Omental fat pad (tissue), 3 donors: ENCODE measurements at regions not wholly inside any gene's neighbourhood (a gene's known extent, or its start where the extent isn't known, plus 50 kb on each side); places are given as distances from the start of the nearest gene placed in this dataset.
"Not testable (repeated sequence)": the region's sequence is repeated elsewhere in the genome, so short reads cannot be mapped to it uniquely, and the experiment has no call there.

Experiments
- ATAC-seq: fragments of 150-250 bp; one replicate; pipeline ENCODE4 v1.9.1; 2016; ENCODE audit warnings: mild to moderate bottlenecking, moderate library complexity; ENCODE audit not compliant: low FRiP score
- DNase-seq: peaks from one replicate; pipeline ENCODE4 v3.0.0-alpha.2; 2019; ENCODE audit warnings: low spot score
- TF ChIP-seq, protein P1 (sequence below), 3 donors: fragments of 450-650 bp; IDR thresholded peaks; one replicate each; pipeline ENCODE4 v1.5.1; 2016 to 2017; ENCODE audit warnings: antibody characterized with exemption in 3 of 3, mild to moderate bottlenecking in 3 of 3, moderate library complexity in 2 of 3

- DNase-seq, result no peak
- no peak for ATAC-seq
- TF ChIP-seq, protein P1, sequence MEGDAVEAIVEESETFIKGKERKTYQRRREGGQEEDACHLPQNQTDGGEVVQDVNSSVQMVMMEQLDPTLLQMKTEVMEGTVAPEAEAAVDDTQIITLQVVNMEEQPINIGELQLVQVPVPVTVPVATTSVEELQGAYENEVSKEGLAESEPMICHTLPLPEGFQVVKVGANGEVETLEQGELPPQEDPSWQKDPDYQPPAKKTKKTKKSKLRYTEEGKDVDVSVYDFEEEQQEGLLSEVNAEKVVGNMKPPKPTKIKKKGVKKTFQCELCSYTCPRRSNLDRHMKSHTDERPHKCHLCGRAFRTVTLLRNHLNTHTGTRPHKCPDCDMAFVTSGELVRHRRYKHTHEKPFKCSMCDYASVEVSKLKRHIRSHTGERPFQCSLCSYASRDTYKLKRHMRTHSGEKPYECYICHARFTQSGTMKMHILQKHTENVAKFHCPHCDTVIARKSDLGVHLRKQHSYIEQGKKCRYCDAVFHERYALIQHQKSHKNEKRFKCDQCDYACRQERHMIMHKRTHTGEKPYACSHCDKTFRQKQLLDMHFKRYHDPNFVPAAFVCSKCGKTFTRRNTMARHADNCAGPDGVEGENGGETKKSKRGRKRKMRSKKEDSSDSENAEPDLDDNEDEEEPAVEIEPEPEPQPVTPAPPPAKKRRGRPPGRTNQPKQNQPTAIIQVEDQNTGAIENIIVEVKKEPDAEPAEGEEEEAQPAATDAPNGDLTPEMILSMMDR (IDR thresholded peaks at IDR 0.05), result no peak
Measured at GRCh38 chr14:34277191-34277590, 184.8 kb downstream of the SPTSSA start.

DNA sequence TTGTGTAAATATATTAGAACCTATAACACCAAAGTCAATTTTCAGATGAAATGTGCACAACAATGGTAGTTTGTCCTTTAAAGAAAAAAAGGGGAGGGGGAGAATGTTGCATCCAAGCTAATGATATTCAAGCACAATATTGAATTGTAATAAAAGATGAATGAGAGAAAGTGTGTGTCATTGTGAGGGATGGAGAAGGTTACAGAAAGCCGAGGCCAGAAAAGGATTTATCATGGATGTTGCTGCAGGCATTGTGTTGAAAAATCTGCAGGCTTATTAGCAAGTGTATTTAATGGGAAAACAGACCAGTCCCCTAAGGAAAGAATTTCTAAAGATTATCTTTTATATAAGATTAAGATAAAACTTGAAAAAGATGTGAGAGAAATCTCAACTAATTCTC lies 186.5 kb downstream of the SPTSSA start:
- ATAC-seq (no peak), DNase-seq (no peak)
- TF ChIP-seq, protein P1 (IDR thresholded peaks at IDR 0.05), result no peak

- DNase-seq (no peak), ATAC-seq (peak; percentile 61)
- TF ChIP-seq, protein P1 (IDR thresholded peaks at IDR 0.05), result no peak
Measured at GRCh38 chr14:34275078-34275477, 187.0 kb downstream of the SPTSSA start.

DNA sequence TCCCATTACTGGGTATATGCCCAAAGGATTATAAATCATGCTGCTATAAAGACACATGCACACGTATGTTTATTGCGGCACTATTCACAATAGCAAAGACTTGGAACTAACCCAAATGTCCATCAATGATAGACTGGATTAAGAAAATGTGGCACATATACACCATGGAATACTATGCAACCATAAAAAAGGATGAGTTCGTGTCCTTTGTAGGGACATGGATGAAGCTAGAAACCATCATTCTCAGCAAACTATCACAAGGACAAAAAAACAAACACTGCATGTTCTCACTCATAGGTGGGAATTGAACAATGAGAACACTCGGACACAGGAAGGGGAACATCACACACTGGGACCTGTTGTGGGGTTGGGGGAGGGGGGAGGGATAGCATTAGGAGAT lies 188.3 kb downstream of the SPTSSA start:
- not testable (repeated sequence) for ATAC-seq, DNase-seq

- ATAC-seq (peak; percentile 92), DNase-seq (no peak)
- TF ChIP-seq, protein P1 (IDR thresholded peaks at IDR 0.05), result no peak
Measured at GRCh38 chr14:34270361-34270760, 191.7 kb downstream of the SPTSSA start.

- TF ChIP-seq, protein P1 (IDR thresholded peaks at IDR 0.05), result no peak
- DNase-seq (no peak), ATAC-seq (no peak)
Measured at GRCh38 chr14:34266344-34266743, 195.7 kb downstream of the SPTSSA start.

DNA sequence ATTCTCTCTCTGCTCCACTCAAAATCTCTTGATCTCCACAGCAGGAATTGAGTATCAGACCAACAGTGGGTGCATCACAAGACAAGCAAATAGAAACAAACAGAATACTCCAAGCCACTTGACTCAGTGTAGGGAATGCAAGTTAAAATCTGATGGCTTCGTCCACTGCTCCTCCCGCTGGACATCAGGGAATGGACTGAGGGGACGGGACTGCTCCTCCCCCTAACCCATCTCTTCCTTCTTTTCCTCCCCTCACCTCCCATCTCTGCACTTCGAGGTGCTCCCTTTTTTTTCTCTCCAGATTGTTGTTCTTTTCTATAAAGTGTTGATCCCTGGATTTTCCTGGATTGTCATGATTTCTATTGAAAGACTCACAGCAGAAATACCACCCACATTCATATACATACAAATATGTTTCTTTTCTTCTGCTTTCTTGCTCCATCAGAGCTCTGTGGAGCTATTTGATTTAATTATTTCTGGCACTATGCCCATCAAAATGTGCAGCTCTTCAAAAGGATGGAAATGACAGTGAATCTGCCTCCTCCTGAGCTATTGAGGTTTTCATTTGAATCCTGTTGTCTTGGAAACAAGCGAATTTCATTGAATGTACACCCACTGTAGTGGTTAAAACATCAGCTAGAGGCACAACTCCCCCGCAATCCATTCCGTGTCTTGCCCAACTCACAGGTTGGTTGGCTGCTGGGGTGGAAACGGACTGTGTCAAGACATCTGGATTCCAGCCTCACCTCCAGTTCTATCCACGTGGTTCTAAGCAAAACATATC lies 199.7 kb downstream of the SPTSSA start:
- ATAC-seq, result peak; percentile 13
- DNase-seq, result no peak
- TF ChIP-seq, protein P1 (IDR thresholded peaks at IDR 0.05), result no peak
